ENCODE measurements at regions not wholly inside any gene's neighbourhood (a gene's known extent, or its start where the extent isn't known, plus 50 kb on each side); places are given as distances from the start of the nearest gene placed in this dataset.

- Histone ChIP-seq H3K4me3 (replicated peaks in 1 of 3) (no peak overlapping the region), H3K27ac (no peak overlapping the region), H3K36me3 (no peaks in the 10 kb centered on the region), H3K27me3 (no peaks in the 10 kb centered on the region), H3K4me1 (no peaks in the 10 kb centered on the region), H3K9me3 (no peaks in the 10 kb centered on the region)
- DNase-seq, result no peak
- intact Hi-C loops (cut with DNase I), result no loop called here
- WGBS, 2 donors, result 64 to 86% methylated on average over 1 to 2 of the region's 2 CpGs
- TF ChIP-seq CTCF (IDR thresholded peaks at IDR 0.05) (no peak), POLR2A (IDR thresholded peaks at IDR 0.05) (no peak)
These were observed 552.2 kb downstream of the TFAP2A start for GRCh38 chr6:9862603-9863167.

DNA sequence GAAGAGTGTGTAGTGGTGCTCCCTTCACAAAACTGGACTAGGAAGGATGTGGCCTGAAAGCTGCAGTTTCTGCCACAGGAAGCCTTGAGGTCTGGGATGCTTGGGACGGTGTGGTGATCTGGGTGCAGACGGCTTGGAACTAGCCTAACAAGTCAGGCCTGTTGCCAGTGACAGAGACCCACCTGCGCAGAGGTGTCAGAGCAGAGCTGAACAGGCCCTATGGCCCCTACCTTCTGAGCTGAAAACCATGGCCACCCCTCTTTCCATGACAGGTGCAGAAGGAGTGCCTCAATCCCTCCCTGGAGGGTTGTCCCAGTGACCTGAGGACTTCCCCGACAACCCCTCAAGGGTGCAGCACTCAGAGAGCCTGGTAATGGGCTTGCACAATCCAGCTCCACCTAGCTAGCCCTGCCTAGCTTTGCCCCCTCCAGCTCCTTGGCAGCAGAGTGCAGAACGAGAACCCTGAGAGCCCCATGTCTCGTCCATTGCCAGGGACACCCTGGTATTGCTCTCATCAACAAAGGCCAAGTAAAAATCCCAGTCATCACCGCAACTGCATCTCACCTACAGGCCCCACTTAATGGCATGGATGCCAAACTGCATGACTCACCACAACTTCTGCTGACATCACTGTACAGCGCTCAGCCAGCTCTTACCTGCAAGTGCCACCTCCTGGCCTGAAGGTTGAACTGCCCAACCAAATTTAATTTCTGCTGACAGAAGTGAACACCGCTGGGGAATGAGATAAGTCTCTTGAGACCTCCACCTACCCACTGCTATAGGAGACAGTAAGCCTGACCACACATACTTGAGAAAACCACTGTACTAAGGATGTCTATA is 563.1 kb downstream of the TFAP2A start:
- Histone ChIP-seq H3K27me3 (no peaks in the 10 kb centered on the region), H3K4me1 (no peaks in the 10 kb centered on the region), H3K4me3 (replicated peaks in 1 of 3) (no peak overlapping the region), H3K9me3 (no peaks in the 10 kb centered on the region), H3K36me3 (no peaks in the 10 kb centered on the region), H3K27ac (no peak overlapping the region)
- WGBS, 2 donors, result 85 to 87% methylated on average over 4 to 9 of the region's 9 CpGs
- no peak for DNase-seq
- TF ChIP-seq POLR2A (IDR thresholded peaks at IDR 0.05), result no peak
- no peak for TF ChIP-seq CTCF (IDR thresholded peaks at IDR 0.05)
- intact Hi-C loops (cut with DNase I), result no loop called here

- no peak for TF ChIP-seq CTCF (IDR thresholded peaks at IDR 0.05)
- no peak for TF ChIP-seq POLR2A (IDR thresholded peaks at IDR 0.05)
- H3K9me3 ChIP-seq, result no peaks in the 10 kb centered on the region
These were observed 563.9 kb downstream of the TFAP2A start for GRCh38 chr6:9851006-9851405.

GRCh38 chr6:9848094-9848493 is 566.8 kb downstream of the TFAP2A start:
- Histone ChIP-seq H3K9me3 (no peaks in the 10 kb centered on the region), H3K27ac (no peak overlapping the region), H3K36me3 (no peaks in the 10 kb centered on the region), H3K4me3 (replicated peaks in 1 of 3) (no peak overlapping the region), H3K27me3 (no peaks in the 10 kb centered on the region), H3K4me1 (no peaks in the 10 kb centered on the region)
- 80 to 88% methylated on average over 1 of the region's 1 CpG for WGBS, 2 donors
- no peak for DNase-seq
- TF ChIP-seq CTCF (IDR thresholded peaks at IDR 0.05) (no peak), POLR2A (IDR thresholded peaks at IDR 0.05) (no peak)
- intact Hi-C loops (cut with DNase I), result no loop called here

More at GRCh38 chr6:9851006-9851405, 563.9 kb downstream of the TFAP2A start:
- no peaks in the 10 kb centered on the region for H3K4me1 ChIP-seq
- intact Hi-C loops (cut with DNase I), result no loop called here
- H3K27me3 ChIP-seq, result no peaks in the 10 kb centered on the region
- no peaks in the 10 kb centered on the region for H3K36me3 ChIP-seq
- H3K27ac ChIP-seq, result no peak overlapping the region
- DNase-seq, result no peak
- 60 to 100% methylated on average over 1 of the region's 2 CpGs for WGBS, 2 donors
- no peak overlapping the region for H3K4me3 ChIP-seq (replicated peaks in 1 of 3)
